Transverse colon (tissue), 3 donors: ENCODE measurements at regions not wholly inside any gene's neighbourhood (a gene's known extent, or its start where the extent isn't known, plus 50 kb on each side); places are given as distances from the start of the nearest gene placed in this dataset.
"Not testable (repeated sequence)": the region's sequence is repeated elsewhere in the genome, so short reads cannot be mapped to it uniquely, and the experiment has no call there.

Experiments used
- EP300 ChIP-seq: sonication (generic); formaldehyde crosslinking; IDR thresholded peaks from one replicate; pipeline ENCODE4 v1.6.1; 2017; ENCODE audit warnings: antibody characterized with exemption, low read depth
- POLR2A ChIP-seq: fragments of 450-650 bp; IDR thresholded peaks from one replicate; pipeline ENCODE4 v1.6.1; 2016; ENCODE audit warnings: antibody characterized with exemption, mild to moderate bottlenecking, moderate library complexity
- TF ChIP-seq, protein P1 (sequence below), 5 experiments: fragments of 200-600 bp in 3 of 5; fragments of 450-650 bp in 2 of 5; sonication (generic) in 3 of 5; IDR thresholded peaks; 1 replicate in 2 of 5; 2 replicates in 3 of 5; pipeline ENCODE4 v1.5.1; 2016 to 2017; ENCODE audit warnings: antibody characterized with exemption in 5 of 5, inconsistent platforms in 3 of 5, mild to moderate bottlenecking in 2 of 5, moderate library complexity in 1 of 5

DNA sequence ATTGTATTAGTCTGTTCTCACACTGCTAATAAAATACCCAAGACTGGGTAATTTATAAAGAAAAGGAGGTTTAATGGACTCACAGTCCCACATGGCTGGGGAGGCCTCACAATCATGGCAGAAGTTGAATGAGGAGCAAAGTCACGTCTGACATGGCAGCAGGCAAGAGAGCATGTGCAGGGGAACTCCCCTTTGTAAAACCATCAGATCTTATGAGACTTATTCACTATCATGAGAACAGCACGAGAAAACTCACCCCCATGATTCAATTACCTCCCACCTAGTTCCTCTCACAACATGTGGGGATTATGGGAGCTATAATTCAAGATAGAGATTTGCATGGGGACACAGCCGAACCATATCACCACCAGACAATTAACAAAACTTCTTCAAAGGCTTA lies 84.4 kb upstream of the ANKRD1 start:
- not testable (repeated sequence) for TF ChIP-seq POLR2A, EP300
- TF ChIP-seq, protein P1, sequence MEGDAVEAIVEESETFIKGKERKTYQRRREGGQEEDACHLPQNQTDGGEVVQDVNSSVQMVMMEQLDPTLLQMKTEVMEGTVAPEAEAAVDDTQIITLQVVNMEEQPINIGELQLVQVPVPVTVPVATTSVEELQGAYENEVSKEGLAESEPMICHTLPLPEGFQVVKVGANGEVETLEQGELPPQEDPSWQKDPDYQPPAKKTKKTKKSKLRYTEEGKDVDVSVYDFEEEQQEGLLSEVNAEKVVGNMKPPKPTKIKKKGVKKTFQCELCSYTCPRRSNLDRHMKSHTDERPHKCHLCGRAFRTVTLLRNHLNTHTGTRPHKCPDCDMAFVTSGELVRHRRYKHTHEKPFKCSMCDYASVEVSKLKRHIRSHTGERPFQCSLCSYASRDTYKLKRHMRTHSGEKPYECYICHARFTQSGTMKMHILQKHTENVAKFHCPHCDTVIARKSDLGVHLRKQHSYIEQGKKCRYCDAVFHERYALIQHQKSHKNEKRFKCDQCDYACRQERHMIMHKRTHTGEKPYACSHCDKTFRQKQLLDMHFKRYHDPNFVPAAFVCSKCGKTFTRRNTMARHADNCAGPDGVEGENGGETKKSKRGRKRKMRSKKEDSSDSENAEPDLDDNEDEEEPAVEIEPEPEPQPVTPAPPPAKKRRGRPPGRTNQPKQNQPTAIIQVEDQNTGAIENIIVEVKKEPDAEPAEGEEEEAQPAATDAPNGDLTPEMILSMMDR (IDR thresholded peaks at IDR 0.05) = not testable (repeated sequence)
